SK-N-SH treated with all-trans-retinoic acid at 6 μM for 48 hours (cell line): ENCODE measurements at regions not wholly inside any gene's neighbourhood (a gene's known extent, or its start where the extent isn't known, plus 50 kb on each side); places are given as distances from the start of the nearest gene placed in this dataset.
A peak's percentile ranks its signal among the peaks of the same experiment; 100 is the strongest.

ENCODE experiments used
- ATAC-seq: fragments of 200-7000 bp; cut with Tn5 transposase; 3 replicates; pipeline ENCODE4 v1.9.1; 2020; ENCODE audit warnings: mild to moderate bottlenecking, moderate library complexity
- BACH2 ChIP-seq: fragments of 250-450 bp; sonication (Bioruptor Pico); IDR thresholded peaks from 2 replicates; pipeline ENCODE4 v1.9.0; 2021; ENCODE audit warnings: mild to moderate bottlenecking, borderline replicate concordance
- CSDC2 ChIP-seq: fragments of 250-450 bp; sonication (Bioruptor Pico); IDR thresholded peaks from 2 replicates; pipeline ENCODE4 v1.5.0; 2020; ENCODE audit warnings: mild to moderate bottlenecking, moderate library complexity
- CSRNP3 ChIP-seq: fragments of 250-450 bp; sonication (Bioruptor Pico); IDR thresholded peaks from 2 replicates; pipeline ENCODE4 v1.5.1; 2021; ENCODE audit warnings: mild to moderate bottlenecking, moderate library complexity
- GLIS3 ChIP-seq: fragments of 250-450 bp; sonication (Bioruptor Pico); IDR thresholded peaks from 2 replicates; pipeline ENCODE4 v1.5.0; 2020; ENCODE audit warnings: mild to moderate bottlenecking, moderate library complexity
- ISL1 ChIP-seq: fragments of 250-450 bp; sonication (Bioruptor Pico); IDR thresholded peaks from 2 replicates; pipeline ENCODE4 v2.1.2; 2022; ENCODE audit warnings: mild to moderate bottlenecking, moderate library complexity
- OSR1 ChIP-seq: fragments of 250-450 bp; sonication (Bioruptor Pico); IDR thresholded peaks from 2 replicates; pipeline ENCODE4 v1.8.0; 2022; ENCODE audit warnings: moderate library complexity, mild to moderate bottlenecking, inconsistent platforms
- PATZ1 ChIP-seq: fragments of 250-450 bp; sonication (Bioruptor Pico); IDR thresholded peaks from 2 replicates; pipeline ENCODE4 v1.8.0; 2020; ENCODE audit warnings: mild to moderate bottlenecking, moderate library complexity, borderline replicate concordance
- POU6F1 ChIP-seq: fragments of 250-450 bp; sonication (Bioruptor Pico); IDR thresholded peaks from 2 replicates; pipeline ENCODE4 v1.8.0; 2021; ENCODE audit warnings: low read depth, mild to moderate bottlenecking, moderate library complexity, borderline replicate concordance
- PPARA ChIP-seq: fragments of 250-450 bp; sonication (Bioruptor Pico); IDR thresholded peaks from 2 replicates; pipeline ENCODE4 v1.5.0; 2020; ENCODE audit warnings: mild to moderate bottlenecking, borderline replicate concordance
- SNAI2 ChIP-seq: fragments of 250-450 bp; sonication (Bioruptor Pico); IDR thresholded peaks from 2 replicates; pipeline ENCODE4 v1.5.0; 2020; ENCODE audit warnings: mild to moderate bottlenecking, moderate library complexity
- TOX ChIP-seq: fragments of 250-450 bp; sonication (Bioruptor Pico); IDR thresholded peaks from 2 replicates; pipeline ENCODE4 v1.8.0; 2021; ENCODE audit warnings: mild to moderate bottlenecking, moderate library complexity, borderline replicate concordance
- TSHZ2 ChIP-seq: fragments of 250-450 bp; sonication (Bioruptor Pico); IDR thresholded peaks from 2 replicates; pipeline ENCODE4 v1.5.0; 2020; ENCODE audit warnings: mild to moderate bottlenecking, moderate library complexity
- ZC3H10 ChIP-seq: fragments of 250-450 bp; sonication (Bioruptor Pico); IDR thresholded peaks from 2 replicates; pipeline ENCODE4 v1.5.1; 2021; ENCODE audit warnings: mild to moderate bottlenecking, moderate library complexity
- ZFP30 ChIP-seq: fragments of 450-650 bp; formaldehyde crosslinking; IDR thresholded peaks from 2 replicates; pipeline ENCODE4 v1.5.0; 2022; ENCODE audit warnings: mild to moderate bottlenecking, moderate library complexity
- TF ChIP-seq, protein P1 (sequence below): fragments of 250-450 bp; sonication (Bioruptor Pico); IDR thresholded peaks from 2 replicates; pipeline ENCODE4 v1.5.1; 2020; ENCODE audit warnings: low read depth, mild to moderate bottlenecking, moderate library complexity

DNA sequence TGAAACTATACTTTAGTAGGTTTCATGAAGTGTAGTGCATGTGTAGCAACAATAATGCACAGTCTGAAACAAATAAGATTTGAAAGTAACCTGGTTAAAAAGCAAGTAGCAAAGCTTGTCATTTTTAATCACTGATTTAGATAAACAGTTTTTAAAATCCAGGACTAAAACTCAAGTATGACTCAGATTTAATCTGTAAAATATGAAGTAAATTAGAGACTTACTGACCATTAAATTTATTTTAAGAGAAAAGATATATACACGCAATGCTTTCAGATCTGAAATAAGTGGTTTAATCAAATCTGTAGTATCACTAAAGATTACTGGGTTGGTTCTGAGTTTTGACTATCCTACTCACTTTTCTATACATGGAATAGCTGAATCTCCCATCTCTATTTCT lies 300.7 kb upstream of the RBMS3 start:
- peak; percentile 81 for ATAC-seq

DNA sequence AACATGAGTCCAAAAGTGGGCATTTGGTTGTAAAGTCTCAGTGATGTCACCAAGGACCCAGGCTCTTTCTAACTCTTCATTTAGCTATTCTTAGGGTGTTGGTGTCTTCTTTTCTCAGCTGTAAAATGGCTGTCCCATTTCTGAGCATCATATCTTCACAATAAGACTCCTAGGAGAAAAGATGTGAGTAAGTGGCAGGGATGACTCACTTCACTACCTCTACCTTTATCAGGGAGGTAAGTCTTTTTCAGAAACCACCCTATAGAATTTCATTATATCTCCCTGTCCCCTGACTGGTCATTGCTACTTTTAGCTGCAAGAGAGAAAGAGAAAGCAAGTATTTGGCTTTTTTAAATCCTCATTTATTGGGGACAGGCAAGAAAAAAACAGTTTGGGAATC lies 300.2 kb upstream of the RBMS3 start:
- TF ChIP-seq SNAI2 (CRISPR knock-in tag) (no peak), CSDC2 (CRISPR knock-in tag) (no peak), CSRNP3 (no peak), PPARA (CRISPR knock-in tag) (no peak), ZFP30 (CRISPR knock-in tag) (no peak)
- ATAC-seq: no peak; the same call in 2 of the 3 replicates

More for the DNA sequence above, 300.7 kb upstream of the RBMS3 start:
- TF ChIP-seq ZFP30 (CRISPR knock-in tag) (no peak), OSR1 (no peak), ZC3H10 (CRISPR knock-in tag) (peak; percentile 69; the same call in 1 of the 2 replicates), ISL1 (peak; percentile 97), TSHZ2 (no peak), PATZ1 (CRISPR knock-in tag) (peak; percentile 62; the same call in 1 of the 2 replicates), CSDC2 (CRISPR knock-in tag) (no peak)
- TF ChIP-seq, protein P1, sequence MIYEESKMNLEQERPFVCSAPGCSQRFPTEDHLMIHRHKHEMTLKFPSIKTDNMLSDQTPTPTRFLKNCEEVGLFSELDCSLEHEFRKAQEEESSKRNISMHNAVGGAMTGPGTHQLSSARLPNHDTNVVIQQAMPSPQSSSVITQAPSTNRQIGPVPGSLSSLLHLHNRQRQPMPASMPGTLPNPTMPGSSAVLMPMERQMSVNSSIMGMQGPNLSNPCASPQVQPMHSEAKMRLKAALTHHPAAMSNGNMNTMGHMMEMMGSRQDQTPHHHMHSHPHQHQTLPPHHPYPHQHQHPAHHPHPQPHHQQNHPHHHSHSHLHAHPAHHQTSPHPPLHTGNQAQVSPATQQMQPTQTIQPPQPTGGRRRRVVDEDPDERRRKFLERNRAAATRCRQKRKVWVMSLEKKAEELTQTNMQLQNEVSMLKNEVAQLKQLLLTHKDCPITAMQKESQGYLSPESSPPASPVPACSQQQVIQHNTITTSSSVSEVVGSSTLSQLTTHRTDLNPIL (CRISPR knock-in tag): no peak

DNA sequence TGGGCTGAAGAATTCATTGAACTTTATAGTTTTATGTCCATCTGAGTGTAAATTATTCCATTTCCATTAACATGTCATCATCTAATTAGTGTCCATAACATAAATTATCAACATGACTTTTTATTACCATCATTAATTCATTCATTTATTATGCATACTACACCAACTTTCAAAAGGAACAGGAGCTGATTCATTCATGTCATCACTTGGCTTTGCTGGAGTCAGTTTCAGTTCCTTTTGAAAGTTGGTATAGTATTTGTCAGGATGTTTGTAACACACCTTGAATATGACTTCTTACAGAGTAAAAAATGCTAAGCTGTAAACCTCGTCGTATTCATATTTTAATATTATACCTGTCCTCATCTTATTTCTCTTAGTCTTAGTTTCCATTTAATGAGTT lies 298.0 kb upstream of the RBMS3 start:
- ATAC-seq: no peak
- TF ChIP-seq ISL1: no peak
- TF ChIP-seq TOX: no peak
- no peak for TF ChIP-seq BACH2 (CRISPR knock-in tag)
- TF ChIP-seq SNAI2 (CRISPR knock-in tag): no peak
- TF ChIP-seq POU6F1 (CRISPR knock-in tag): no peak
- TF ChIP-seq CSRNP3: no peak
- TF ChIP-seq GLIS3 (CRISPR knock-in tag): no peak
- no peak for TF ChIP-seq TSHZ2
- TF ChIP-seq, protein P1 (CRISPR knock-in tag): no peak
